ENCODE measurements at regions not wholly inside any gene's neighbourhood (a gene's known extent, or its start where the extent isn't known, plus 50 kb on each side); places are given as distances from the start of the nearest gene placed in this dataset.

DNA sequence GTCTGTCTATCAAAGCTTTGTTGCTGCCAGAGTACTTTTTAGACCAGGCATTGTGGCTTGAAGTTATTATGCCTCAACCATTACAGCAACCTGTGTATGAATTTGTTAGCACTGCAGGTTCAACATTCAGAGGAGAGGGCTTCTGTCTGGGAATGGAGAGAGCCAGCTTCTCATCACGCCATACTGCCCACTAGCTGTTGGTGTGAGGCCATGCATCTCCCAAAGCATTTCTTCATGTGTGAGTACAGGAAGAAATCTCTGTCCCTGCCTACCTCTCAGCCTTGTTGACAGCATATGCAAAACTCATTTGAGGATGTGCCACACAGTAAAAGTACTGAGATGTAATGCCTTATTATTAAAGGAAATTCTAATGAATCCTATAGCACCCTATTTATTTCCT is 76.9 kb upstream of the PPARGC1A start:
- intact Hi-C loops (cut with micrococcal nuclease) (no loop called here), dilution Hi-C loops (cut with MboI; ENCODE audit: extremely low pct_ligation_motif_present, low sequenced_read_pairs) (no loop called here)
- no peaks in the 10 kb centered on the region for H3K4me1 ChIP-seq (ENCODE audit: control insufficient read depth, extremely low read depth, insufficient read depth, low read length)
- no peak for DNase-seq (ENCODE audit: low read depth, low spot score)
- no peak overlapping the region for H3K9ac ChIP-seq (replicated peaks; ENCODE audit: extremely low read depth, insufficient read depth, low read length)
- BruUV-seq (replicated peaks), result no TSS peak
- H3K27ac ChIP-seq (ENCODE audit: insufficient read depth, low read depth, low read length), result no peak overlapping the region
- ChIA-PET CTCF (no interaction called here), POLR2A (no interaction called here)
- no peaks in the 10 kb centered on the region for H4K20me1 ChIP-seq (replicated peaks; ENCODE audit: control insufficient read depth, extremely low read depth, insufficient read depth, low read length)
- no peaks in the 10 kb centered on the region for H3K27me3 ChIP-seq (ENCODE audit: control insufficient read depth in 2 of 2, insufficient read depth in 2 of 2, low read length in 2 of 2)
- H3K79me2 ChIP-seq (ENCODE audit: control insufficient read depth, insufficient read depth, low read length), result no peaks in the 10 kb centered on the region
- H3K9me1 ChIP-seq (replicated peaks; ENCODE audit: control insufficient read depth, extremely low read depth, insufficient read depth, low read length), result no peaks in the 10 kb centered on the region
- no peak for FAIRE-seq
- no peak for TF ChIP-seq JUN (IDR thresholded peaks at IDR 0.05; ENCODE audit: borderline replicate concordance, insufficient read depth, insufficient read length, low read depth)
- TF ChIP-seq MYC (IDR thresholded peaks at IDR 0.05; ENCODE audit: low read depth, low read length), result no peak
- no peak for TF ChIP-seq EZH2 (IDR thresholded peaks at IDR 0.05; ENCODE audit: borderline replicate concordance, low read depth, low read length, severe bottlenecking)
- TF ChIP-seq CTCF (IDR thresholded peaks at IDR 0.05; ENCODE audit: extremely low read depth in 1 of 2, insufficient read depth in 1 of 2, low read depth in 1 of 2, low read length in 2 of 2), result no peak
- no peak for TF ChIP-seq FOS (IDR thresholded peaks at IDR 0.05; ENCODE audit: borderline replicate concordance, insufficient read depth, low read length)
- no peak for TF ChIP-seq GATA2 (IDR thresholded peaks at IDR 0.05; ENCODE audit: insufficient read depth, insufficient read length, low read depth, low read length)
- no peak for TF ChIP-seq POLR2AphosphoS5 (IDR thresholded peaks at IDR 0.05; ENCODE audit: insufficient read depth, low read depth, low read length)
- TF ChIP-seq MAX (IDR thresholded peaks at IDR 0.05; ENCODE audit: insufficient read depth, insufficient read length), result no peak
- TF ChIP-seq POLR2A (IDR thresholded peaks at IDR 0.05; ENCODE audit: low read depth, low read length), result no peak
- no peak overlapping the region for H2AFZ ChIP-seq (ENCODE audit: low read depth, low read length)
- H3K36me3 ChIP-seq (ENCODE audit: control insufficient read depth in 2 of 2, extremely low read depth in 1 of 2, insufficient read depth in 2 of 2, low read length in 2 of 2), result no peaks in the 10 kb centered on the region
- H3K4me3 ChIP-seq (replicated peaks in 1 of 3; ENCODE audit: insufficient read depth in 1 of 3, low read depth in 1 of 3, low read length in 3 of 3), result no peak overlapping the region
- peaks cover 2% of the 10 kb centered on the region for H3K9me3 ChIP-seq (replicated peaks; ENCODE audit: control insufficient read depth, insufficient read depth, low read length)
- H3K4me2 ChIP-seq (ENCODE audit: insufficient read depth, low read length), result no peak overlapping the region

Measured in endothelial cell of umbilical vein (primary cell).